PC-9 (cell line): ENCODE measurements at regions not wholly inside any gene's neighbourhood (a gene's known extent, or its start where the extent isn't known, plus 50 kb on each side); places are given as distances from the start of the nearest gene placed in this dataset.
"Not testable (repeated sequence)": the region's sequence is repeated elsewhere in the genome, so short reads cannot be mapped to it uniquely, and the experiment has no call there.

Source experiments
- BruUV-seq: library from RNA; stranded (reverse); fragments of 400-500 nt; replicated peaks from 2 replicates; lab custom pipeline; 2021; lab: Mats Ljungman, UMichigan
- CTCF ChIA-PET: fragments of 300-600 bp; sonication (Branson Sonifier 250); formaldehyde crosslinking; loops from one replicate; lab custom pipeline; 2022; ENCODE audit warnings: antibody characterized with exemption; lab: Charles Lee
- POLR2A ChIA-PET: fragments of 300-600 bp; sonication (Branson Sonifier 250); formaldehyde crosslinking; loops from one replicate; lab custom pipeline; 2022; ENCODE audit warnings: antibody characterized with exemption; ENCODE audit not compliant: unreplicated experiment; lab: Charles Lee
- DNase-seq, 2 experiments: peaks; one replicate each; pipeline versions ENCODE4 v3.0.0 to v3.0.0-alpha.2; 2015 to 2022; ENCODE audit warnings: mixed read lengths in 1 of 2
- H2AFZ ChIP-seq: fragments of 200-600 bp; sonication (generic); 2 replicates; pipeline ENCODE4 v1.8.1; 2017; ENCODE audit warnings: antibody characterized with exemption
- H3F3A ChIP-seq: fragments of 200-600 bp; sonication (generic); 2 replicates; pipeline ENCODE4 v1.8.1; 2017; ENCODE audit warnings: antibody characterized with exemption, mild to moderate bottlenecking, low read depth; ENCODE audit not compliant: insufficient read depth
- H3K27ac ChIP-seq: fragments of 200-600 bp; sonication (generic); 2 replicates; pipeline ENCODE4 v1.6.1; 2016; ENCODE audit warnings: mixed run types
- H3K27me3 ChIP-seq: fragments of 200-600 bp; sonication (generic); 2 replicates; pipeline ENCODE4 v1.6.1; 2016; ENCODE audit warnings: low read depth, mixed run types; ENCODE audit not compliant: insufficient read depth
- H3K36me3 ChIP-seq: fragments of 200-600 bp; sonication (generic); 2 replicates; pipeline ENCODE4 v1.6.1; 2016; ENCODE audit warnings: low read depth, mixed run types
- H3K4me1 ChIP-seq: fragments of 200-600 bp; sonication (generic); replicated peaks from 2 replicates; pipeline ENCODE4 v1.6.1; 2016; ENCODE audit warnings: mixed run types; ENCODE audit not compliant: insufficient read depth
- H3K4me2 ChIP-seq: fragments of 200-600 bp; sonication (generic); 2 replicates; pipeline ENCODE4 v1.6.1; 2017; ENCODE audit warnings: mixed run types
- H3K4me3 ChIP-seq: fragments of 200-600 bp; sonication (generic); 2 replicates; pipeline ENCODE4 v1.6.1; 2016; ENCODE audit warnings: mixed run types
- H3K79me2 ChIP-seq: fragments of 200-600 bp; sonication (generic); 2 replicates; pipeline ENCODE4 v1.6.1; 2017; ENCODE audit warnings: low read depth, mixed run types
- H3K9me2 ChIP-seq: fragments of 200-600 bp; sonication (generic); 2 replicates; pipeline ENCODE4 v1.8.1; 2017; ENCODE audit warnings: mild to moderate bottlenecking; ENCODE audit not compliant: insufficient read depth
- H3K9me3 ChIP-seq: fragments of 200-600 bp; sonication (generic); 2 replicates; pipeline ENCODE4 v1.8.1; 2016; ENCODE audit warnings: low read depth; ENCODE audit not compliant: insufficient read depth
- H4K20me1 ChIP-seq: fragments of 200-600 bp; sonication (generic); 2 replicates; pipeline ENCODE4 v1.8.1; 2017; ENCODE audit not compliant: insufficient read depth
- EZH2 ChIP-seq: fragments of 200-600 bp; sonication (generic); IDR thresholded peaks from 2 replicates; pipeline ENCODE4 v1.8.0; 2017; ENCODE audit warnings: antibody characterized with exemption, low read depth
- intact Hi-C: fragments of 100-400 bp; cut with micrococcal nuclease; formaldehyde crosslinking; loops from one replicate; pipeline ENCODE4 v1.10.0; 2022; ENCODE audit not compliant: unreplicated experiment
- TF ChIP-seq, protein P1 (sequence below): fragments of 200-600 bp; sonication (generic); conservative IDR thresholded peaks from 2 replicates; pipeline ENCODE4 v1.6.1; 2017; ENCODE audit warnings: mixed run types, antibody characterized with exemption, mild to moderate bottlenecking, moderate library complexity

DNA sequence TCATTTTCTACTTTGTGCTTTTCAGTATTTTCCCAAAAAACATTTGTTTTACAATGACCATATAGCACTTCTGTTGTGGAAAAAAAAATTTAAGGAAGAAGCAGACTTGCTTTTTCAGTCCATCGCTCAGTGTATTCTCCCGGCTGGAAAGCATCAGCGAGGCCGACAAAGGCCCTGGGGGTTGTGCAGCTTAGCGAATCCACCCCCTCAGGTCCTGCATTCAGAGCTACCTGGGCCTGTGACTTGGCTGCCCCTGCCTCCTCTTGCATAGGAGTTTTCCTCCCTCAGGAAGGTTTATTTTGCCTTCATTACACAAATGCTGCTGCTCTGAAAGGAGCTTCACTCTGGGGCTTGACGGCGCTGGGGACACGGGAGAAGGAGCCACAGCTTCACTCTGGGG lies 244.4 kb upstream of the MGAT5 start:
- Histone ChIP-seq H3F3A (no peaks in the 10 kb centered on the region), H3K27ac (no peak overlapping the region), H4K20me1 (no peaks in the 10 kb centered on the region), H3K9me3 (no peaks in the 10 kb centered on the region), H3K4me3 (no peak overlapping the region), H3K36me3 (no peaks in the 10 kb centered on the region), H3K79me2 (no peaks in the 10 kb centered on the region), H3K27me3 (peaks cover 59% of the 10 kb centered on the region), H3K4me1 (no peaks in the 10 kb centered on the region), H3K4me2 (no peak overlapping the region), H3K9me2 (no peaks in the 10 kb centered on the region), H2AFZ (no peak overlapping the region)
- intact Hi-C loops, result no loop called here
- POLR2A ChIA-PET, result no interaction called here
- no TSS peak for BruUV-seq
- TF ChIP-seq, protein P1, sequence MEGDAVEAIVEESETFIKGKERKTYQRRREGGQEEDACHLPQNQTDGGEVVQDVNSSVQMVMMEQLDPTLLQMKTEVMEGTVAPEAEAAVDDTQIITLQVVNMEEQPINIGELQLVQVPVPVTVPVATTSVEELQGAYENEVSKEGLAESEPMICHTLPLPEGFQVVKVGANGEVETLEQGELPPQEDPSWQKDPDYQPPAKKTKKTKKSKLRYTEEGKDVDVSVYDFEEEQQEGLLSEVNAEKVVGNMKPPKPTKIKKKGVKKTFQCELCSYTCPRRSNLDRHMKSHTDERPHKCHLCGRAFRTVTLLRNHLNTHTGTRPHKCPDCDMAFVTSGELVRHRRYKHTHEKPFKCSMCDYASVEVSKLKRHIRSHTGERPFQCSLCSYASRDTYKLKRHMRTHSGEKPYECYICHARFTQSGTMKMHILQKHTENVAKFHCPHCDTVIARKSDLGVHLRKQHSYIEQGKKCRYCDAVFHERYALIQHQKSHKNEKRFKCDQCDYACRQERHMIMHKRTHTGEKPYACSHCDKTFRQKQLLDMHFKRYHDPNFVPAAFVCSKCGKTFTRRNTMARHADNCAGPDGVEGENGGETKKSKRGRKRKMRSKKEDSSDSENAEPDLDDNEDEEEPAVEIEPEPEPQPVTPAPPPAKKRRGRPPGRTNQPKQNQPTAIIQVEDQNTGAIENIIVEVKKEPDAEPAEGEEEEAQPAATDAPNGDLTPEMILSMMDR, result no peak
- no peak for TF ChIP-seq EZH2
- DNase-seq, result no peak
- CTCF ChIA-PET, result no interaction called here

DNA sequence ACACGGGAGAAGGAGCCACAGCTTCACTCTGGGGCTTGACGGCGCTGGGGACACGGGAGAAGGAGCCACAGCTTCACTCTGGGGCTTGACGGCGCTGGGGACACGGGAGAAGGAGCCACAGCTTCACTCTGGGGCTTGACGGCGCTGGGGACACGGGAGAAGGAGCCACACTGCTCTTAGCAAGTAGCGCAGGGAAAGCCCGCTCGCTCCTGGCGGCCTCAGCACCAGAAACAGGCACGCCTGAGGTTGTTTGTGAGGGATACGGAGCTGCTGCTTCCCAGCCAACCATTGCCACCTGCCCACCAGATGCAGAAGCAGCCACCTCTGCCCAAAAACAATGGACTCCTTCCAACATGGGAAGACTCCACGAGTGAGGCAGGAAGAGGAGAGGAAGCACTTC lies 244.0 kb upstream of the MGAT5 start:
- H3K4me3 ChIP-seq, POLR2A ChIA-PET: not testable (repeated sequence)

DNA sequence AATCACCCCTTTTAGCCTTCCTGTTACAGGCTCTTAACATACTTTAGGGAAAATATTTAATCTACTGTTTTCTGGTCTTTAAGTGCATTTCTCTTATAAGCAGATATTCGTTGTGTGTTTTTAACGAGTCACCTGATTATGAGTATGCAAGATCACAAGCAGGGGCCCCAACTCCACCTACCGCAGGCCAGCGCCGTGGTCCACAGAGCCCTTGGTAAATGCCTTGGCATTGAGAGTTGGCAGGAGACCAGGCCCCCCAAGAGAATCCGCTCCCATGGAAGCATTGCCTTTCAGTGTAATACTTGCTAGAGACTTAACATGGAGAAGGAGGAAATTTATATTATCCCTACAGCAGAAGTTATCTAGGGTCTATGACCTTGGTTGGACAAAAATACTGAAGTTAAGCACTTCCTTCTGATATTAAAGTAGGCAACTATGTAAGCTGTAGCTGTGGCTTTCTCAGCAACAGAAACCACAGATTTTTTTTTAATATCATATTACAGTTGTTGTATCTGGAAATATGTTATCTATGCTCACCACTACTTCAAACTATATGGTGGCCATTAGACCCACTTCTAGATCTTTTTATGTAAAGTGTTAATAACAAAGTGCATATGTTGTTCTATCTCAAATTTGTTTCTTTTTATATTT lies 241.8 kb upstream of the MGAT5 start:
- peaks cover 67% of the 10 kb centered on the region for H3K27me3 ChIP-seq
- no TSS peak for BruUV-seq
- H3K4me2 ChIP-seq, result no peak overlapping the region
- no peaks in the 10 kb centered on the region for H4K20me1 ChIP-seq
- intact Hi-C loops, result no loop called here
- CTCF ChIA-PET, result no interaction called here
- H3K79me2 ChIP-seq, result no peaks in the 10 kb centered on the region
- TF ChIP-seq, protein P1, result no peak
- TF ChIP-seq EZH2, result no peak
- H3K36me3 ChIP-seq, result no peaks in the 10 kb centered on the region
- POLR2A ChIA-PET, result no interaction called here
- no peaks in the 10 kb centered on the region for H3F3A ChIP-seq
- no peak for DNase-seq
- no peak overlapping the region for H3K4me3 ChIP-seq
- no peak overlapping the region for H3K27ac ChIP-seq
- no peaks in the 10 kb centered on the region for H3K9me3 ChIP-seq
- H3K4me1 ChIP-seq, result no peaks in the 10 kb centered on the region
- no peaks in the 10 kb centered on the region for H3K9me2 ChIP-seq
- H2AFZ ChIP-seq, result no peak overlapping the region

More for the DNA sequence above, 244.0 kb upstream of the MGAT5 start:
- H3K79me2 ChIP-seq, H3K36me3 ChIP-seq, H3K4me2 ChIP-seq, H3K27ac ChIP-seq, BruUV-seq, H2AFZ ChIP-seq, H4K20me1 ChIP-seq, DNase-seq, H3K9me2 ChIP-seq, H3K4me1 ChIP-seq, intact Hi-C loops, CTCF ChIA-PET, H3F3A ChIP-seq, H3K9me3 ChIP-seq: not testable (repeated sequence)
- peaks cover 61% of the 10 kb centered on the region for H3K27me3 ChIP-seq
